Osteocyte (in vitro differentiated cells): ENCODE measurements at regions not wholly inside any gene's neighbourhood (a gene's known extent, or its start where the extent isn't known, plus 50 kb on each side); places are given as distances from the start of the nearest gene placed in this dataset.

Source experiments
- DNase-seq: peaks from one replicate; pipeline ENCODE4 v3.0.0; 2021; ENCODE audit warnings: mixed read lengths; ENCODE audit not compliant: unreplicated experiment; ENCODE audit errors: extremely low spot score
- H3K27ac Mint-ChIP-seq: one replicate; pipeline ENCODE4 v1.8.0; 2021; ENCODE audit warnings: mild to moderate bottlenecking, mixed read lengths; ENCODE audit not compliant: unreplicated experiment
- H3K27me3 Mint-ChIP-seq: one replicate; pipeline ENCODE4 v1.8.0; 2021; ENCODE audit warnings: mixed read lengths; ENCODE audit not compliant: unreplicated experiment
- H3K36me3 Mint-ChIP-seq: one replicate; pipeline ENCODE4 v1.8.0; 2021; ENCODE audit warnings: mixed read lengths; ENCODE audit not compliant: unreplicated experiment
- H3K4me1 Mint-ChIP-seq: one replicate; pipeline ENCODE4 v1.8.0; 2021; ENCODE audit warnings: mixed read lengths; ENCODE audit not compliant: unreplicated experiment
- H3K4me3 Mint-ChIP-seq: one replicate; pipeline ENCODE4 v1.8.0; 2021; ENCODE audit warnings: mild to moderate bottlenecking, moderate library complexity, mixed read lengths; ENCODE audit not compliant: unreplicated experiment
- H3K9me3 Mint-ChIP-seq: one replicate; pipeline ENCODE4 v1.8.0; 2021; ENCODE audit warnings: mixed read lengths; ENCODE audit not compliant: unreplicated experiment
- CTCF ChIP-seq: fragments of 200-600 bp; sonication (generic); IDR thresholded peaks from 2 replicates; pipeline ENCODE4 v1.5.0; 2021; ENCODE audit warnings: antibody characterized with exemption, mild to moderate bottlenecking, moderate library complexity

GRCh38 chr3:162034368-162034767 lies 537.8 kb downstream of the OTOL1 start:
- DNase-seq = no peak
- Mint-ChIP-seq H3K4me3 (no peak overlapping the region), H3K4me1 (no peaks in the 10 kb centered on the region), H3K36me3 (no peaks in the 10 kb centered on the region), H3K9me3 (peaks cover 7% of the 10 kb centered on the region), H3K27me3 (no peaks in the 10 kb centered on the region), H3K27ac (no peak overlapping the region)
- TF ChIP-seq CTCF = no peak

DNA sequence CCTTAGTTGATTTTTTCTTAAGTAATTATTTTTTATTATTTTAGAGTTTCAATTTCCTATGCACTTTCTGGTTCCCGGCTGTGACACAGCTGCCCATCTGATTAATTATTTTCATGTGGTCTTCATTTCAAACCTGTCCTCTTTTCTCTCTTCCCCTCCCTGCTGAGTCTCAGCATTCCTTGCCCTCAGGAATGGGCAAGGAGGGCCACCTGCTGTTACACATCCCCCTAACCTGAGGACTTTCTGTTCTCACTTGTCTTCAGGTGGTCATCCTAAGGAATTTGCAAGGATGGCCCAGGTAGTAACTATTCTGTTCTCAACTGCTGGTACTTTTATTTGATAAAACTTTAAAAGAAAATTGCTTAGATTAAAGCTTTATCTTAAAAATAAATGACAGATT lies 545.0 kb downstream of the OTOL1 start:
- TF ChIP-seq CTCF = no peak
- no peaks in the 10 kb centered on the region for H3K36me3 Mint-ChIP-seq

GRCh38 chr3:162052636-162053035 lies 556.0 kb downstream of the OTOL1 start:
- H3K4me3 Mint-ChIP-seq = no peak overlapping the region
- H3K36me3 Mint-ChIP-seq = no peaks in the 10 kb centered on the region
- no peak for TF ChIP-seq CTCF
- H3K4me1 Mint-ChIP-seq = peaks cover 11% of the 10 kb centered on the region
- no peak for DNase-seq
- no peaks in the 10 kb centered on the region for H3K9me3 Mint-ChIP-seq
- no peak overlapping the region for H3K27ac Mint-ChIP-seq
- no peaks in the 10 kb centered on the region for H3K27me3 Mint-ChIP-seq

More for the DNA sequence above, 545.0 kb downstream of the OTOL1 start:
- Mint-ChIP-seq H3K4me3 (no peak overlapping the region), H3K27me3 (no peaks in the 10 kb centered on the region), H3K4me1 (peaks cover 2% of the 10 kb centered on the region), H3K9me3 (no peaks in the 10 kb centered on the region), H3K27ac (no peak overlapping the region)
- DNase-seq = no peak

GRCh38 chr3:162072656-162073164 lies 576.1 kb downstream of the OTOL1 start:
- no peak overlapping the region for H3K4me3 Mint-ChIP-seq
- H3K27me3 Mint-ChIP-seq = no peaks in the 10 kb centered on the region
- H3K36me3 Mint-ChIP-seq = no peaks in the 10 kb centered on the region
- peaks cover 3% of the 10 kb centered on the region for H3K9me3 Mint-ChIP-seq
- TF ChIP-seq CTCF = no peak
- H3K4me1 Mint-ChIP-seq = no peaks in the 10 kb centered on the region
- H3K27ac Mint-ChIP-seq = no peak overlapping the region
- no peak for DNase-seq

DNA sequence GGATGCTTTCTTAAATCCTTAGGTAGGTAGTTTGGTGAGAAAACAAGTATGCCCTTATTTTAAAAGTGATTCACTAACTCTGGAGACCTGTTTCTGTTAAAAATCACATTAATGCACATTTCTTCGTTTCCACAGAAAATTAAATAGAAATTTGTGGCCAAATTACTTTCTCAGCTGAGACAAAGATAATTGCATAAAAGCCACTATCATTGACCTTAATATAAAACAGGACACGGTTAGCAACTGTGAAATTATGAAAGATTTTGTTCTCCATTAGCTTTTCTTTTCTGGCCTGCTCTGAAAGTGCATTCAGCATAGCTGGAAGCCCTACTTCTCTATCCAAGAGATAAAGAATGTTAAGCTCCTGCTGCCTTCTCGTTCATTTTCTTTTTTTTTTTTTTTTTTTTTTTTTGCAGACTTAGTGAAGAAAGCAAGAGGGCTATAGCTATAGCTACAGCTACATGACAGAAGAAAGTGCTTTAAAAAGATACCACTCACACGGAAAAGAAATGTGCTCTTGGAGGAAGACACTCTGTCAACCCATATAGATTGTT lies 576.9 kb downstream of the OTOL1 start:
- Mint-ChIP-seq H3K4me1 (no peaks in the 10 kb centered on the region), H3K27me3 (no peaks in the 10 kb centered on the region), H3K36me3 (no peaks in the 10 kb centered on the region), H3K4me3 (no peak overlapping the region), H3K9me3 (peaks cover 3% of the 10 kb centered on the region), H3K27ac (no peak overlapping the region)
- TF ChIP-seq CTCF = no peak
- no peak for DNase-seq
